ENCODE measurements at regions not wholly inside any gene's neighbourhood (a gene's known extent, or its start where the extent isn't known, plus 50 kb on each side); places are given as distances from the start of the nearest gene placed in this dataset.

DNA sequence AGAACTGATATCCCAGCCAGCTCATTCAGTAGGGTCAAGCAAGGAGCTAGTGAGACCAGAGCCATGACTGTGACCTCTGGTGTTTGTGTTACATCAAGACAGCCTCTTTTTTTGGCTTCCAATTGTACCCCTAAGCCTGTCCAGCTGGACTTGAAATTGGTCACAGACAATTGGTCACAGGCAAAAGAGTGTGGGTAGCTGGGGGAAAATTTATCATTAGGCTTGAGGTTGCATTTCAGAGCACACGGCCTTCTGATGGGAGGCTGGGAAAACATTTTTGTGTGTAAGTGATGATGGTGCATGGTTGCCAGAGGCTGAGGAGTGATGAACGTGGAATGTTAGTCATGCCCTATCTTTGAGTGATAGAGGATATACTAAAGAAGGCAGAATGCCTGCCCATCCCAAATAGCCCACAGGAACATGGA, 285.1 kb upstream of the SLC14A2 start:
- TF ChIP-seq POLR2A (IDR thresholded peaks at IDR 0.05; ENCODE audit: low read depth) (no peak), POLR2AphosphoS5 (IDR thresholded peaks at IDR 0.05) (no peak)
- TF ChIP-seq, protein P1, sequence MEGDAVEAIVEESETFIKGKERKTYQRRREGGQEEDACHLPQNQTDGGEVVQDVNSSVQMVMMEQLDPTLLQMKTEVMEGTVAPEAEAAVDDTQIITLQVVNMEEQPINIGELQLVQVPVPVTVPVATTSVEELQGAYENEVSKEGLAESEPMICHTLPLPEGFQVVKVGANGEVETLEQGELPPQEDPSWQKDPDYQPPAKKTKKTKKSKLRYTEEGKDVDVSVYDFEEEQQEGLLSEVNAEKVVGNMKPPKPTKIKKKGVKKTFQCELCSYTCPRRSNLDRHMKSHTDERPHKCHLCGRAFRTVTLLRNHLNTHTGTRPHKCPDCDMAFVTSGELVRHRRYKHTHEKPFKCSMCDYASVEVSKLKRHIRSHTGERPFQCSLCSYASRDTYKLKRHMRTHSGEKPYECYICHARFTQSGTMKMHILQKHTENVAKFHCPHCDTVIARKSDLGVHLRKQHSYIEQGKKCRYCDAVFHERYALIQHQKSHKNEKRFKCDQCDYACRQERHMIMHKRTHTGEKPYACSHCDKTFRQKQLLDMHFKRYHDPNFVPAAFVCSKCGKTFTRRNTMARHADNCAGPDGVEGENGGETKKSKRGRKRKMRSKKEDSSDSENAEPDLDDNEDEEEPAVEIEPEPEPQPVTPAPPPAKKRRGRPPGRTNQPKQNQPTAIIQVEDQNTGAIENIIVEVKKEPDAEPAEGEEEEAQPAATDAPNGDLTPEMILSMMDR (IDR thresholded peaks at IDR 0.05), result no peak
